ENCODE measurements at regions not wholly inside any gene's neighbourhood (a gene's known extent, or its start where the extent isn't known, plus 50 kb on each side); places are given as distances from the start of the nearest gene placed in this dataset.

- Histone ChIP-seq H3K79me1 (ENCODE audit: low read depth in 1 of 2, low read length in 2 of 2) (no peaks in the 10 kb centered on the region), H3K4ac (ENCODE audit: low read depth, low read length) (no peak overlapping the region), H2BK20ac (ENCODE audit: low read depth, low read length) (no peak overlapping the region), H2BK15ac (ENCODE audit: low read depth, low read length) (no peak overlapping the region), H3K23ac (ENCODE audit: low read depth, low read length) (no peak overlapping the region), H2BK120ac (ENCODE audit: low read depth, low read length) (no peak overlapping the region), H3K14ac (replicated peaks; ENCODE audit: low read depth, low read length) (no peak overlapping the region), H4K20me1 (ENCODE audit: insufficient read depth, low read length) (no peaks in the 10 kb centered on the region), H3K4me2 (ENCODE audit: low read depth, low read length) (no peak overlapping the region; the same call in 1 of the 2 replicates), H2AFZ (replicated peaks; ENCODE audit: low read length, poor library complexity) (peak overlapping the region; percentile 58), H2AK9ac (replicated peaks; ENCODE audit: low read depth, low read length, poor library complexity) (no peak overlapping the region), H2AK5ac (ENCODE audit: low read depth, low read length) (no peak overlapping the region), H3K18ac (ENCODE audit: low read depth, low read length) (no peak overlapping the region), H2BK5ac (ENCODE audit: low read depth, low read length, poor library complexity, severe bottlenecking) (no peak overlapping the region), H4K91ac (ENCODE audit: insufficient read depth, low read depth, low read length) (no peak overlapping the region), H3K4me1 (ENCODE audit: control insufficient read depth, insufficient read depth, low read length) (no peaks in the 10 kb centered on the region), H4K5ac (ENCODE audit: low read depth, low read length) (no peak overlapping the region), H3K9me1 (ENCODE audit: insufficient read depth, low read length) (no peaks in the 10 kb centered on the region), H3K9ac (ENCODE audit: low read depth, low read length) (no peak overlapping the region), H3K27me3 (ENCODE audit: control insufficient read depth, insufficient read depth, low read length) (no peaks in the 10 kb centered on the region; the same call in 1 of the 2 replicates), H3K9me3 (ENCODE audit: control insufficient read depth, insufficient read depth, low read length) (no peaks in the 10 kb centered on the region), H3K36me3 (ENCODE audit: control insufficient read depth, insufficient read depth, low read length) (no peaks in the 10 kb centered on the region), H3K56ac (ENCODE audit: extremely low read depth, insufficient read depth, low read length) (no peak overlapping the region), H3K27ac (ENCODE audit: insufficient read depth, low read length) (no peak overlapping the region), H3K4me3 (ENCODE audit: insufficient read depth, low read depth, low read length) (no peak overlapping the region), H4K8ac (ENCODE audit: low read depth in 2 of 2, low read length in 2 of 2) (no peak overlapping the region)
- dilution Hi-C loops (cut with HindIII; ENCODE audit: low sequenced_read_pairs, unreplicated experiment) (no loop called here), intact Hi-C loops (cut with micrococcal nuclease) (no loop called here), in situ Hi-C loops (cut with MboI; ENCODE audit: low sequenced_read_pairs) (no loop called here)
- WGBS, 2 experiments (ENCODE audit: extremely low coverage in 2 of 2, insufficient read length in 1 of 2), result 18% methylated on average over 15 of the region's 55 CpGs; no CpG with 5 or more reads in 1 of the 2 experiments
- DNase-seq (no peak), ATAC-seq (ENCODE audit: low read depth) (peak; percentile 44)
- TF ChIP-seq SMC3 (IDR thresholded peaks at IDR 0.05; ENCODE audit: low read depth, low read length) (no peak), MAFK (IDR thresholded peaks at IDR 0.05; ENCODE audit: low read depth, low read length) (no peak), CTCF (conservative IDR thresholded peaks at IDR 0.05; ENCODE audit: low read depth, low read length) (no peak), POLR2A (IDR thresholded peaks at IDR 0.05; ENCODE audit: low read depth, low read length) (no peak), MXI1 (IDR thresholded peaks at IDR 0.05; ENCODE audit: borderline replicate concordance, low read depth, low read length) (no peak), USF2 (IDR thresholded peaks at IDR 0.05; ENCODE audit: low read depth, low read length) (no peak), MAZ (IDR thresholded peaks at IDR 0.05; ENCODE audit: borderline replicate concordance, low read depth, low read length) (no peak), CHD1 (IDR thresholded peaks at IDR 0.05; ENCODE audit: low read depth, low read length) (no peak), BHLHE40 (IDR thresholded peaks at IDR 0.05; ENCODE audit: low read depth, low read length) (no peak)
- TF ChIP-seq, protein P1, sequence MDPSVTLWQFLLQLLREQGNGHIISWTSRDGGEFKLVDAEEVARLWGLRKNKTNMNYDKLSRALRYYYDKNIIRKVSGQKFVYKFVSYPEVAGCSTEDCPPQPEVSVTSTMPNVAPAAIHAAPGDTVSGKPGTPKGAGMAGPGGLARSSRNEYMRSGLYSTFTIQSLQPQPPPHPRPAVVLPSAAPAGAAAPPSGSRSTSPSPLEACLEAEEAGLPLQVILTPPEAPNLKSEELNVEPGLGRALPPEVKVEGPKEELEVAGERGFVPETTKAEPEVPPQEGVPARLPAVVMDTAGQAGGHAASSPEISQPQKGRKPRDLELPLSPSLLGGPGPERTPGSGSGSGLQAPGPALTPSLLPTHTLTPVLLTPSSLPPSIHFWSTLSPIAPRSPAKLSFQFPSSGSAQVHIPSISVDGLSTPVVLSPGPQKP (IDR thresholded peaks at IDR 0.05; ENCODE audit: borderline replicate concordance, low read depth, low read length), result no peak
- CTCF ChIA-PET, result interaction anchor here (0.6 kb wide), 1 partner anchor 77 kb away, joined by 4 read pairs; no protein-coding TSS in a partner anchor
- no TSS peak for BruUV-seq (replicated peaks)
- POLR2A ChIA-PET (ENCODE audit: unreplicated experiment), result no interaction called here
Measured at GRCh38 chr13:22925881-22926747, 254.7 kb upstream of the SGCG start.
